ENCODE measurements at regions not wholly inside any gene's neighbourhood (a gene's known extent, or its start where the extent isn't known, plus 50 kb on each side); places are given as distances from the start of the nearest gene placed in this dataset.

GRCh38 chr7:38051311-38051710 lies 126.7 kb upstream of the STARD3NL start:
- no peak for DNase-seq (ENCODE audit: low read depth)
- no peak overlapping the region for H3K4me3 ChIP-seq (ENCODE audit: low read depth, low read length)

GRCh38 chr7:38051786-38052185 lies 126.3 kb upstream of the STARD3NL start:
- no peak for DNase-seq (ENCODE audit: low read depth)
- H3K4me3 ChIP-seq (ENCODE audit: low read depth, low read length) = no peak overlapping the region
- TF ChIP-seq CTCF (IDR thresholded peaks at IDR 0.05; ENCODE audit: low read depth, low read length, missing control alignments) = no peak

More at GRCh38 chr7:38051311-38051710, 126.7 kb upstream of the STARD3NL start:
- TF ChIP-seq CTCF (IDR thresholded peaks at IDR 0.05; ENCODE audit: low read depth, low read length, missing control alignments) = no peak

GRCh38 chr7:38052786-38053185 lies 125.3 kb upstream of the STARD3NL start:
- no peak for TF ChIP-seq CTCF (IDR thresholded peaks at IDR 0.05; ENCODE audit: low read depth, low read length, missing control alignments)
- no peak overlapping the region for H3K4me3 ChIP-seq (ENCODE audit: low read depth, low read length)
- DNase-seq (ENCODE audit: low read depth) = no peak

GRCh38 chr7:38054199-38054598 lies 123.8 kb upstream of the STARD3NL start:
- H3K4me3 ChIP-seq (ENCODE audit: low read depth, low read length) = no peak overlapping the region
- DNase-seq (ENCODE audit: low read depth) = no peak
- TF ChIP-seq CTCF (IDR thresholded peaks at IDR 0.05; ENCODE audit: low read depth, low read length, missing control alignments) = no peak

GRCh38 chr7:38057829-38058228 lies 120.2 kb upstream of the STARD3NL start:
- no peak for TF ChIP-seq CTCF (IDR thresholded peaks at IDR 0.05; ENCODE audit: low read depth, low read length, missing control alignments)
- no peak overlapping the region for H3K4me3 ChIP-seq (ENCODE audit: low read depth, low read length)
- no peak for DNase-seq (ENCODE audit: low read depth)

- no peak for DNase-seq (ENCODE audit: low read depth)
- H3K4me3 ChIP-seq (ENCODE audit: low read depth, low read length) = no peak overlapping the region
- TF ChIP-seq CTCF (IDR thresholded peaks at IDR 0.05; ENCODE audit: low read depth, low read length, missing control alignments) = no peak
Measured at GRCh38 chr7:38060116-38060515, 117.9 kb upstream of the STARD3NL start.

GRCh38 chr7:38060637-38061036 lies 117.4 kb upstream of the STARD3NL start:
- H3K4me3 ChIP-seq (ENCODE audit: low read depth, low read length) = no peak overlapping the region
- DNase-seq (ENCODE audit: low read depth) = no peak
- TF ChIP-seq CTCF (IDR thresholded peaks at IDR 0.05; ENCODE audit: low read depth, low read length, missing control alignments) = no peak
